ENCODE measurements at regions not wholly inside any gene's neighbourhood (a gene's known extent, or its start where the extent isn't known, plus 50 kb on each side); places are given as distances from the start of the nearest gene placed in this dataset.

- Histone ChIP-seq H3K4me1 (replicated peaks) (no peaks in the 10 kb centered on the region), H3K36me3 (no peaks in the 10 kb centered on the region), H3K4me3 (no peak overlapping the region), H3K27ac (no peak overlapping the region), H3K9me3 (no peaks in the 10 kb centered on the region), H3K27me3 (replicated peaks; ENCODE audit: insufficient read depth) (no peaks in the 10 kb centered on the region)
- no peak for DNase-seq (ENCODE audit: low spot score)
- WGBS, result 95% methylated on average over 3 of the region's 3 CpGs
- intact Hi-C loops (cut with DNase I), result no loop called here
- TF ChIP-seq POLR2A (IDR thresholded peaks at IDR 0.05), result no peak
- TF ChIP-seq POLR2AphosphoS5 (IDR thresholded peaks at IDR 0.05), result no peak
- TF ChIP-seq CTCF (IDR thresholded peaks at IDR 0.05), result no peak
Measured at GRCh38 chr2:11932962-11933361, 186.5 kb downstream of the LPIN1 start.

- Histone ChIP-seq H3K27ac (no peak overlapping the region), H3K4me3 (no peak overlapping the region), H3K4me1 (replicated peaks) (no peaks in the 10 kb centered on the region), H3K27me3 (replicated peaks; ENCODE audit: insufficient read depth) (no peaks in the 10 kb centered on the region), H3K36me3 (no peaks in the 10 kb centered on the region), H3K9me3 (no peaks in the 10 kb centered on the region)
- DNase-seq (ENCODE audit: low spot score), result no peak
- TF ChIP-seq CTCF (IDR thresholded peaks at IDR 0.05) (no peak), POLR2AphosphoS5 (IDR thresholded peaks at IDR 0.05) (no peak), POLR2A (IDR thresholded peaks at IDR 0.05) (no peak)
- WGBS, result 90% methylated on average over 3 of the region's 3 CpGs
- intact Hi-C loops (cut with DNase I), result no loop called here
Measured at GRCh38 chr2:11933854-11934253, 187.4 kb downstream of the LPIN1 start.

GRCh38 chr2:11936761-11937160 lies 190.3 kb downstream of the LPIN1 start:
- TF ChIP-seq CTCF (IDR thresholded peaks at IDR 0.05), result no peak
- TF ChIP-seq POLR2AphosphoS5 (IDR thresholded peaks at IDR 0.05), result no peak
- no peak for TF ChIP-seq POLR2A (IDR thresholded peaks at IDR 0.05)
- Histone ChIP-seq H3K4me3 (no peak overlapping the region), H3K9me3 (no peaks in the 10 kb centered on the region), H3K4me1 (replicated peaks) (no peaks in the 10 kb centered on the region), H3K27me3 (replicated peaks; ENCODE audit: insufficient read depth) (no peaks in the 10 kb centered on the region), H3K27ac (no peak overlapping the region), H3K36me3 (no peaks in the 10 kb centered on the region)
- no peak for DNase-seq (ENCODE audit: low spot score)
- intact Hi-C loops (cut with DNase I), result no loop called here
- 97% methylated on average over 9 of the region's 9 CpGs for WGBS

- WGBS, result 64% methylated on average over 11 of the region's 11 CpGs
- H3K27me3 ChIP-seq (replicated peaks; ENCODE audit: insufficient read depth), result no peaks in the 10 kb centered on the region
- H3K27ac ChIP-seq, result peak overlapping the region in 1 of 2 donors; percentile 27
- DNase-seq (ENCODE audit: low spot score), result peak; percentile 78
- no peaks in the 10 kb centered on the region for H3K9me3 ChIP-seq
- no peaks in the 10 kb centered on the region for H3K36me3 ChIP-seq
- intact Hi-C loops (cut with DNase I), result no loop called here
- TF ChIP-seq CTCF (IDR thresholded peaks at IDR 0.05) (no peak), POLR2AphosphoS5 (IDR thresholded peaks at IDR 0.05) (peak; percentile 54), POLR2A (IDR thresholded peaks at IDR 0.05) (no peak)
- H3K4me3 ChIP-seq, result no peak overlapping the region
- no peaks in the 10 kb centered on the region for H3K4me1 ChIP-seq (replicated peaks)
Measured at GRCh38 chr2:11938196-11938595, 191.8 kb downstream of the LPIN1 start.

DNA sequence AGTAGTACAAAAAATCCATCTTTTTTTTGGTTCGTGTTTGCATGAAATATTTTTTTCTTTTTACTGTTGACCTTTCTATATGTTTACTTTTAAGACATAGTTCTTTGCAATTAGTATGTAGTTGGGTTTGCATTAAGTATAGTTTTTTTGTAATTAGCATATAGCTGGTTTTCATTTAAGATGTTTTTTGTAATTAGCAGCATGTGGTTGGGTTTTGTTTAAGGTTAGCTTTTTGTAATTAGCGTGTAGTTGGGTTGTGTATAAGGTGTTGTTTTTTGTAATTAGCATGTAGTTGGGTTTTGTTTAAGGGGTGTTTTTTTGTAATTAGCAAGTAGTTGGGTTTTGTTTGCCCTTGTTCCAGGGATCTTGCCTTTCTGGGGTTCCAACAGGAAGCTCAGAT lies 193.1 kb downstream of the LPIN1 start:
- H3K4me1 ChIP-seq (replicated peaks), result no peaks in the 10 kb centered on the region
- 78% methylated on average over 2 of the region's 2 CpGs for WGBS
- intact Hi-C loops (cut with DNase I), result no loop called here
- no peak overlapping the region for H3K27ac ChIP-seq
- H3K9me3 ChIP-seq, result no peaks in the 10 kb centered on the region
- no peak for DNase-seq (ENCODE audit: low spot score)
- no peaks in the 10 kb centered on the region for H3K27me3 ChIP-seq (replicated peaks; ENCODE audit: insufficient read depth)
- no peaks in the 10 kb centered on the region for H3K36me3 ChIP-seq
- H3K4me3 ChIP-seq, result no peak overlapping the region
- TF ChIP-seq POLR2AphosphoS5 (IDR thresholded peaks at IDR 0.05) (no peak), POLR2A (IDR thresholded peaks at IDR 0.05) (no peak), CTCF (IDR thresholded peaks at IDR 0.05) (no peak)
